Suprapubic skin (tissue), 4 donors: ENCODE measurements at regions not wholly inside any gene's neighbourhood (a gene's known extent, or its start where the extent isn't known, plus 50 kb on each side); places are given as distances from the start of the nearest gene placed in this dataset.

Source experiments
- CTCF ChIP-seq, 2 donors: fragments of 200-600 bp in 1 of 2; fragments of 450-650 bp in 1 of 2; sonication (generic) in 1 of 2; IDR thresholded peaks; one replicate each; pipeline ENCODE4 v1.5.1; 2016 to 2019; ENCODE audit warnings: antibody characterized with exemption in 2 of 2, mild to moderate bottlenecking in 1 of 2, moderate library complexity in 1 of 2
- POLR2A ChIP-seq, 2 donors: fragments of 450-650 bp; IDR thresholded peaks; one replicate each; pipeline ENCODE4 v1.6.1; 2017; ENCODE audit warnings: antibody characterized with exemption in 2 of 2, mild to moderate bottlenecking in 2 of 2, moderate library complexity in 2 of 2
- POLR2AphosphoS5 ChIP-seq, 3 donors: sonication (generic); formaldehyde crosslinking; IDR thresholded peaks; one replicate each; pipeline ENCODE4 v1.6.1; 2017; ENCODE audit warnings: antibody characterized with exemption in 3 of 3

- TF ChIP-seq CTCF (IDR thresholded peaks at IDR 0.05) (no peak), POLR2A (IDR thresholded peaks at IDR 0.05) (no peak), POLR2AphosphoS5 (IDR thresholded peaks at IDR 0.05) (no peak)
Observed at GRCh38 chr3:16114930-16115329, 59.5 kb upstream of the GALNT15 start.
